ENCODE measurements at regions not wholly inside any gene's neighbourhood (a gene's known extent, or its start where the extent isn't known, plus 50 kb on each side); places are given as distances from the start of the nearest gene placed in this dataset.

GRCh38 chr20:57857969-57858368 lies 148.2 kb upstream of the PMEPA1 start:
- Histone ChIP-seq H3K4me3 (ENCODE audit: severe bottlenecking) (no peak overlapping the region), H3K4me1 (ENCODE audit: insufficient read depth, poor library complexity, severe bottlenecking) (no peaks in the 10 kb centered on the region), H3K27me3 (ENCODE audit: insufficient read depth, poor library complexity, severe bottlenecking) (no peaks in the 10 kb centered on the region), H3K9me3 (ENCODE audit: severe bottlenecking) (no peaks in the 10 kb centered on the region), H3K27ac (ENCODE audit: poor library complexity, severe bottlenecking) (no peak overlapping the region), H3K36me3 (ENCODE audit: low read depth) (no peaks in the 10 kb centered on the region)
- peak; percentile 44; the same call in 2 of the 3 replicates for ATAC-seq (ENCODE audit: low read depth)
- peak; percentile 53 for TF ChIP-seq CTCF (IDR thresholded peaks at IDR 0.05; ENCODE audit: poor library complexity, severe bottlenecking)
- no peak for DNase-seq (ENCODE audit: low spot score)

DNA sequence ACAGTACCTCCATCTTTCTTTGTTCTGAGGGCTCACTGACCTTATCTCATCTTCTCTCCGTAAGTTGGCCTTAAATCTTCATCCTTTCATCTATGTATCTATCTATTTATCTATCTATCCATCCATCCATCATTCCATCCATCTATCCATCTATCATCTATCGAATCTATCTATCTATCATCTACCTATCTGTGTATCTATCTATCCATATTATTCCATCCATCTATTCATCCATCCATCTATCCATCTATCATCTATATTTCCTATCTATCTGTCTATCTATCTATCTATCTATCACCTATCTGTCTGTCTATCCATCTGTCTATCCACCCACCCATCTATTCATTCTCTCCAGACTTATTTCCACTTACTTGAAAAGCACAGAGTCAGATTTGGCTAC lies 147.3 kb upstream of the PMEPA1 start:
- Histone ChIP-seq H3K27ac (ENCODE audit: poor library complexity, severe bottlenecking) (no peak overlapping the region), H3K36me3 (ENCODE audit: low read depth) (no peaks in the 10 kb centered on the region), H3K27me3 (ENCODE audit: insufficient read depth, poor library complexity, severe bottlenecking) (no peaks in the 10 kb centered on the region), H3K4me3 (ENCODE audit: severe bottlenecking) (no peak overlapping the region), H3K4me1 (ENCODE audit: insufficient read depth, poor library complexity, severe bottlenecking) (no peaks in the 10 kb centered on the region), H3K9me3 (ENCODE audit: severe bottlenecking) (no peaks in the 10 kb centered on the region)
- no peak for ATAC-seq (ENCODE audit: low read depth)
- TF ChIP-seq CTCF (IDR thresholded peaks at IDR 0.05; ENCODE audit: poor library complexity, severe bottlenecking), result no peak
- no peak for DNase-seq (ENCODE audit: low spot score)

GRCh38 chr20:57856658-57857057 lies 146.8 kb upstream of the PMEPA1 start:
- Histone ChIP-seq H3K27ac (ENCODE audit: poor library complexity, severe bottlenecking) (no peak overlapping the region), H3K36me3 (ENCODE audit: low read depth) (no peaks in the 10 kb centered on the region), H3K27me3 (ENCODE audit: insufficient read depth, poor library complexity, severe bottlenecking) (no peaks in the 10 kb centered on the region), H3K9me3 (ENCODE audit: severe bottlenecking) (no peaks in the 10 kb centered on the region), H3K4me1 (ENCODE audit: insufficient read depth, poor library complexity, severe bottlenecking) (no peaks in the 10 kb centered on the region), H3K4me3 (ENCODE audit: severe bottlenecking) (no peak overlapping the region)
- ATAC-seq (ENCODE audit: low read depth) (no peak), DNase-seq (ENCODE audit: low spot score) (no peak)
- no peak for TF ChIP-seq CTCF (IDR thresholded peaks at IDR 0.05; ENCODE audit: poor library complexity, severe bottlenecking)

GRCh38 chr20:57851796-57852195 lies 142.0 kb upstream of the PMEPA1 start:
- H3K9me3 ChIP-seq (ENCODE audit: severe bottlenecking), result no peaks in the 10 kb centered on the region
- H3K27me3 ChIP-seq (ENCODE audit: insufficient read depth, poor library complexity, severe bottlenecking), result no peaks in the 10 kb centered on the region
- no peak for DNase-seq (ENCODE audit: low spot score)
- H3K36me3 ChIP-seq (ENCODE audit: low read depth), result no peaks in the 10 kb centered on the region
- H3K27ac ChIP-seq (ENCODE audit: poor library complexity, severe bottlenecking), result no peak overlapping the region
- no peaks in the 10 kb centered on the region for H3K4me1 ChIP-seq (ENCODE audit: insufficient read depth, poor library complexity, severe bottlenecking)
- no peak overlapping the region for H3K4me3 ChIP-seq (ENCODE audit: severe bottlenecking)
- ATAC-seq (ENCODE audit: low read depth), result no peak
- no peak for TF ChIP-seq CTCF (IDR thresholded peaks at IDR 0.05; ENCODE audit: poor library complexity, severe bottlenecking)

- H3K27ac ChIP-seq (ENCODE audit: poor library complexity, severe bottlenecking), result no peak overlapping the region
- peak; percentile 63 for DNase-seq (ENCODE audit: low spot score)
- no peak overlapping the region for H3K4me3 ChIP-seq (ENCODE audit: severe bottlenecking)
- TF ChIP-seq CTCF (IDR thresholded peaks at IDR 0.05; ENCODE audit: poor library complexity, severe bottlenecking), result no peak
- no peaks in the 10 kb centered on the region for H3K9me3 ChIP-seq (ENCODE audit: severe bottlenecking)
- no peaks in the 10 kb centered on the region for H3K4me1 ChIP-seq (ENCODE audit: insufficient read depth, poor library complexity, severe bottlenecking)
- no peaks in the 10 kb centered on the region for H3K36me3 ChIP-seq (ENCODE audit: low read depth)
- no peaks in the 10 kb centered on the region for H3K27me3 ChIP-seq (ENCODE audit: insufficient read depth, poor library complexity, severe bottlenecking)
- ATAC-seq (ENCODE audit: low read depth), result no peak
These were observed 141.3 kb upstream of the PMEPA1 start for GRCh38 chr20:57851025-57851682.

Data from RWPE2 (cell line).